NT2/D1 (cell line): ENCODE measurements at regions not wholly inside any gene's neighbourhood (a gene's known extent, or its start where the extent isn't known, plus 50 kb on each side); places are given as distances from the start of the nearest gene placed in this dataset.

Experiments
- SUZ12 ChIP-seq: IDR thresholded peaks from 2 replicates; pipeline ENCODE4 v1.6.1; 2011; ENCODE audit not compliant: insufficient read length, insufficient read depth; ENCODE audit errors: extremely low read depth
- YY1 ChIP-seq: IDR thresholded peaks from 2 replicates; pipeline ENCODE4 v1.6.1; 2011; ENCODE audit not compliant: insufficient read length, insufficient read depth
- ZNF274 ChIP-seq: IDR thresholded peaks from 2 replicates; pipeline ENCODE4 v1.6.1; 2011; ENCODE audit warnings: mild to moderate bottlenecking, low read depth, low read length

GRCh38 chr3:134104031-134104430 lies 74.3 kb upstream of the SLCO2A1 start:
- TF ChIP-seq SUZ12 (no peak), YY1 (no peak), ZNF274 (no peak)
